NCI-H748 treated with DMSO at 0.1 percent for 48 hours (cell line): ENCODE measurements at regions not wholly inside any gene's neighbourhood (a gene's known extent, or its start where the extent isn't known, plus 50 kb on each side); places are given as distances from the start of the nearest gene placed in this dataset.
"Not testable (repeated sequence)": the region's sequence is repeated elsewhere in the genome, so short reads cannot be mapped to it uniquely, and the experiment has no call there.

ENCODE experiments used
- DNase-seq: peaks from one replicate; lab custom pipeline; 2025; lab: John Stamatoyannopoulos, UW

DNA sequence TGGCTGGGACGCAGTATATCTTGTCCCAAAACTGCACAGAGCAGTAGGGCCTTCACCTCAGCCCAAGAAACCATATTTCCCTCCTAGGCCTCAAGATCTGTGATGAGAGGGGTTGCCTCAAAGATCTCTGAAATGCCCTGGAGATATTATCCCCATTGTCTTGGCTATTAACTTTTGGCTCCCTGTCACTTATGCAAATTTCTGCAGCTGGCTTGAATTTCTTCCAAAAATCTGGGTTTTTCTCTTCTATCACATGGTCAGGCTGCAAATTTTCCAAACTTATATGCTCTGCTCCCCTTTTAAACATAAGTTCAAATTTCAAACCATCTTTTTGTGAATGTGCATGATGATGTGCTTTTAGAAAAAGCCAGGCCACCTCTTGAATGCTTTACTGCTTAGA, 809.2 kb upstream of the CDH18 start:
- DNase-seq, result not testable (repeated sequence)

- not testable (repeated sequence) for DNase-seq
Observed at GRCh38 chr5:20784755-20785154, 796.8 kb upstream of the CDH18 start.

DNA sequence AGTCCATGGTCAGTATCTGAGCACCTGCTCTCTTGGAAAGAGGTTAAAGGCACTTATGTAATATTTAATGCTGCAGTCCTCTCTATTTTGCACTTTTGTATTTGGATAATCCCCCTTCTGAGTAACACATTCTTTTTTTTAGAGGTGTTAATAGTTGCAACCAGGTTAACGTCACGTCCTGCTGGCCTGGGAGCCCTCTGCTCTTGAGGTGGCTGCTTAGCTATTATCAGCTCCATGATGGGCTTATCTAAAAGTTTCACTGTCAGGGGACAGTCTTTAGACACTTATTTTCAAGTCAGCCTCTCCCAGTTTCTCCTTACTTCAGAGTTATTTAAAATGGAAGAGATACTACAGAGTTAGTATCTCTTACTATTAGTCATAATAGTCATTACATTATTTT, 795.5 kb upstream of the CDH18 start:
- not testable (repeated sequence) for DNase-seq

GRCh38 chr5:20771338-20771737, 783.3 kb upstream of the CDH18 start:
- DNase-seq, result not testable (repeated sequence)

- DNase-seq, result not testable (repeated sequence)
Observed at GRCh38 chr5:20765074-20765473, 777.1 kb upstream of the CDH18 start.

GRCh38 chr5:20759459-20759858, 771.5 kb upstream of the CDH18 start:
- DNase-seq, result not testable (repeated sequence)

GRCh38 chr5:20752179-20752578, 764.2 kb upstream of the CDH18 start:
- DNase-seq, result not testable (repeated sequence)

- not testable (repeated sequence) for DNase-seq
Observed at GRCh38 chr5:20735715-20736114, 747.7 kb upstream of the CDH18 start.

GRCh38 chr5:20732223-20732622, 744.2 kb upstream of the CDH18 start:
- not testable (repeated sequence) for DNase-seq

GRCh38 chr5:20721286-20721685, 733.3 kb upstream of the CDH18 start:
- not testable (repeated sequence) for DNase-seq

GRCh38 chr5:20711520-20712155, 723.6 kb upstream of the CDH18 start:
- not testable (repeated sequence) for DNase-seq

DNA sequence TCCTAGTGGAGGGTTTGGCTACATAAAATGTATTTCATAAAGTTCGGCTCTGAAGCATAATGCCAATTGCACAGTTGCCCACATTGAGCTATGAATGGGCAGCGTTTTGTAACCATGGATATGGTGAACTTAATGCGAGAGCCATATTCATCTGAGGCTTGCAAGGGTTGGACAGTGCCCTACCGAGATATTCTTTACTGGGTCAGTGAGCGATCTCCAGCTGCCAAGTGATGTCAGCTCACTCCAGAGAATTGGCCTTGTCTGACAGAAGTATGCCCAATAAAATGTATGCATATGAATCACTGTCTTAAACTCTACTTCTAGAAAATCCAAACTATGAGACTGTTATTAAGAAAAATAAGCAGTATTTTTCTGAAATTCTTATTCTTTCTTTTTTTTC, 719.6 kb upstream of the CDH18 start:
- not testable (repeated sequence) for DNase-seq

- DNase-seq, result no peak
Observed at GRCh38 chr5:20694121-20694520, 706.1 kb upstream of the CDH18 start.

DNA sequence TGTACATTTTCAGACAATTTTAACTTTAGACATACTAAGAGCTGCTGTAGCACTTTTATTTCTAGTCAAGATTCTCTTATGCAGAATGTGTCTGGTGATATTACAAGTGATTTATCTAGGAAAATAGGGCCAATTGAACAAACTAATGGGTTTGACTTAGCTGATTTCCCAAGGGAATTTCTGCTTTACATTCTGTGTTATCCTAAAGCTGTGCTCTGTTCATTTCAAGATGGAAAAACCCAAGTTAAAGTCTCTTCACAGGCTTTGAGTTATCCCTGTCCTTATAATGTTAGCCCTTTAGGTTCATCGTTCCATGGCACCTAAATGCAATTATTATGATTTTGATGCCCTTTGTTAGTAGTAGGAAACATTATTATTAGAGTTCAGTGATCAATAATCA, 704.9 kb upstream of the CDH18 start:
- no peak for DNase-seq

DNA sequence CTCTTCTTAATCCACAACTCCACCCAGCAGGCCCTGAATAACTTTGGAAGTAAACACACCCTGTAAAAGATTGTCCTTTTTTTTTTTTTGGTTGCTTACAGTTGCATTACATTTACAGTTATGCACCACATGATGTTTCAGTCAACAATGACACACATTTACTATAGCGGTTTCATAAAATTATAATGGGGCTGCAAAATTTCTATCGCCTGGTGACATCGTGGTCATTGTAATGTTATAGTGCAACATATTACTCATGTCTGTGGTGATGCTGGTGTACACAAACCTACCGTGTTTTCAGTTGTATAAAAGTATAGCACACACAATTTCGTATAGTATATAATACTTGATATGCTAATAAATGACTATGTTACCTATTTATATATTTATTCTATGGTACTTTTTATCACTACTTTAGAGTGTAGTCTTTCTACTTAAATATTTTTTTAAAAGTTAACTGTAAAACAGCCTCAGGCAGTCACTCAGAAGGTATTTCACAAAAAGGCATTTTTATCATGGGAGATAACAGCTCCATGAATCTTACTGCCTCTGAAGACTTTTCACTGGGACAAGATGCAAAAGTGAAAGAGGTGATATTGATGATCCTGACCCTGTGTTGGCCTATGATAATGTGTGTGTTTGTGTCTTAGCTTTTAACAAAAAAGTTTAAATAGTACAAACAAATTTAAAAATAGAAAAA, 695.4 kb upstream of the CDH18 start:
- no peak for DNase-seq

- no peak for DNase-seq
Observed at GRCh38 chr5:20680718-20681302, 692.8 kb upstream of the CDH18 start.

DNA sequence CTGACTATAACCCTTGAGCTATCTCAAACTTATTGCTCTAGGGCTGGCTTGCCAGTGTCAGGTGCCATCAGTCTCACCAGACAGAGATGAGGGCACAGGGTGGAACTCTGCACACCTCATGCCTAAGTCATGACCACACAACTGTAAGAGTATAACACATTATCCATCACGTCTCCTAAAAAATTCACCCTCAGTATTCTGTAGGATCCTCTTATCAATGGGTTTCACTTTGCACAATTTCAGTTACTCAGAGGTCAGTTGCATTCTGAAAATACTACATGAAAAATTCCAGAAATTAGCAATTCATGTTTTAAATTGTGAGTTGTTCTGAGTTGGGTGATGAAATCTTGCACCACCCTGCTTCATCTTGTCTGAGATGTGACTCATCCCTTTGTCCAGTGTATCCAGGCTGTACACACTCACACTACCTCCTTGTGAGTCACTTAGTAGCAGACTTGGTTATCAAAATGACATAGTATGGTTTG, 690.9 kb upstream of the CDH18 start:
- DNase-seq, result no peak

GRCh38 chr5:20678386-20678785, 690.4 kb upstream of the CDH18 start:
- no peak for DNase-seq

DNA sequence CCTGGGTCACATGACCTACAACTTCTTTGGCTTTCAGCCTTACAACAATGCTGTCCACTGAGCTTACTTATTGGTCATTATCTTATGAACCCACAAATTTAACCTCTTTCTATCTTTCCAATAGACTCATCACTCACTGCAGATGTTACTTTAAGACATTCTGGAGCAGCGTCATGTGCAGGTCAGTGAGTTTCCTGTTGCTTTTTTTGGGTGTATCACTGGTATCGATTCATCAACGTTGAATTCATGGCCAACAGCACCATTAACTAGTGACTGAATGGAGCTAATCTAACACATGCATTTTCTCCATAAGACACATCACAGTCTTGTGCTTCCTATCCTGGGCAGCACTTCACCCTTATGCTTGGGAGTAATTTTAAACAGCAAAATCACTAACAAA, 672.6 kb upstream of the CDH18 start:
- DNase-seq, result no peak

DNA sequence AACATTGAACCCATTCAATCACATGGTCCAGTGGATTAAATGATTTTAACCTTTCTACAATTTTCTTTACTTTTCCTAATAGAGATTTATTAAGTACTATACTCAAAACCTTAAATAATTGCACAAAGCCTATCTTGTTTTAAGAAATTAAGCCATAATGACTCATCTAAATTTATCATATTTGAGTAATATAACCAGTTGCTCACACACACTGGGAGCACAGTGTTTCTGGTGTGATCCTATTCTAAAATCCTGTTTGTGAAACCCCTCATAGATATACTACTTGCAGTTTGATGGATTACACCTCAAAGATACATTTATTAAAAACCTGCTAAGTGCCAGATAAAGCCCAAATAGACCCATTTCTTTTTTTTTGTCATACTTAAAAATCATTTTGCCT, 668.3 kb upstream of the CDH18 start:
- DNase-seq, result no peak

DNA sequence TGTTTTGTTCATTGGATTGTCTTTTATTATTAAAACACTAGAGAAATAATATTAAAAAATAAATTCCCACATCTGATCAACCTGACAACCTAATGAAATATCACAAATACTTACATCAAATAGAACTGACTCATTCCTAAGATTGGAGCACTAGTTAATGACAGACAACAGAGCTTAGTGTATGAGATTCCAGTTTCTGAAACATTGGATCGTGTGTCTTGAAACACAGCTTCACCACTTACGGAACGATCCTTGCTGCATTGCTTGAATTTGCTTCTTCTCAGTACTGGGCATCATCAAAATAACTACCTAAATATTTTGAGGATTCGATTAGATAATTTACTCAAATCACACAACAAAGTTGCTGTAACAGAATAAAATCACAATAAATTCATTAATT, 667.2 kb upstream of the CDH18 start:
- no peak for DNase-seq

DNA sequence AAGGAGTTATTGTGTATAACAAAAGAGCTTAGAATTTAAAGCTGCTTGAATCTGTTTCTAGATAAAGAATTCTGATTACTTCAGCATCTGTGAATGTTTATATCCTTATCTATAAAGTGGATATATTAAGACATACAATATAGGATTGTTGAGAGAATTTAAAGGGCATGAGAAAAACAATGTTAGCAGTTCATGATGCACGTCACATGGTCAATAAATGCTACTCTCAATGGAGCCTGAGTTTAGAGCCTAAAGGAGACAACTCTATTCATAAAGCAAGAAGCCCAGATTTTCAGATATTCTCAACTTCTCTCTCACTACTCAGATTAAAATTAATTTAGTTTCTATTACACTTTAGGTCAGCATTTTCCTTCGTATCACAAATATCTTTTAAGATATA, 666.7 kb upstream of the CDH18 start:
- no peak for DNase-seq

DNA sequence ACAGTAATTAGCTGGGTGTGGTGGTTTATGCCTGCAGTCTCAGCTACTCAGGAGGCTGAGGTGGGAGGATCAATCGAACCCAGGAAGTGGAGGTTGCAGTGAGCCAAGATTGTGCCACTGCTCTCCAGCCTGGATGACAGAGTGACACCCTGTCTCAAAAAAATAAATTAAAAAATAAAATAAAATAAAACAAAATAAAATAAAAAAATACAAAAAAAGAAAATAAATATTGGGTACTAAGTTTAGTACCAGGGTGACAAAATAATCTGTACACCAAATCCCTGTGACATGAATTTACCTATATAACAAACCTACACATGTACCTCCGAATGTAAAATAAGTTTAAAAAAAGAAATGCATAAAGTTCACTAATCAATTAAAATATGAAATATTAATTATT, 666.0 kb upstream of the CDH18 start:
- no peak for DNase-seq
